DMS79 (cell line): ENCODE measurements at regions not wholly inside any gene's neighbourhood (a gene's known extent, or its start where the extent isn't known, plus 50 kb on each side); places are given as distances from the start of the nearest gene placed in this dataset.

Experiments
- DNase-seq: peaks from one replicate; lab custom pipeline; 2025; lab: John Stamatoyannopoulos, UW

DNA sequence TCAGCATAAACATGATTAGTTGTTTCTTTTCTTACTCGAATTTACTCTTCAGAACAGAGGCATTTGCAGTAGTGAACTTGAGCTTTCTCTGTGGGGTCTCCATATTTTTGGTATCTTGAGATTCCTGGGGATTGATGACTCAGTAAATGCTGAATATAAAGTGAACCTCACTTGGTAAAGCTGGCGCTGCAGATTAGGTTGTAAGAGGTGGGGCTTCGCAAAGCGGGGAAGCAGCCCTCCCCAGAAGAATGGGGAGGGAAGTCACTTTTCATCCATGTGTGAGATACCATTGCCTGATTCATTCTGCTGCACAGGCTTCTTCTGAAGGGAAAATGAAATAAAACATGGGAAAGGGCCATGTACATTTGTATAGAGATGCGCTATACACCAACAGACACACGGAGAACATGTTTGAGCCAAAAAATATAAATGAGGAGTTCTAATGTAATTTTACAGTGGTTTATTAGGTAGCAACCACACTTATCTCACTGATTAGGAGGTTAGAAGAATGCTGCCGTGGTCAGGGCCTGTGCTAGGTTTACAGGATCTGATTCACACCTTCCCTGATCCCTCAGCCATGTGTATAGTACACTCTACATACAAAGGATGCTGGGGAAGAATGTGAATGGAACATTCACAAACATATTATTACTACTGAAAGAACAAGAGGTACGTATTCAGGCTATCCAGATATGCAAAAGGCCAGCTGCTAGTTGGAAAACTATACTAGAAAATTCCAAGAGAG, 63.5 kb downstream of the DNTTIP2 start:
- DNase-seq, result no peak

DNA sequence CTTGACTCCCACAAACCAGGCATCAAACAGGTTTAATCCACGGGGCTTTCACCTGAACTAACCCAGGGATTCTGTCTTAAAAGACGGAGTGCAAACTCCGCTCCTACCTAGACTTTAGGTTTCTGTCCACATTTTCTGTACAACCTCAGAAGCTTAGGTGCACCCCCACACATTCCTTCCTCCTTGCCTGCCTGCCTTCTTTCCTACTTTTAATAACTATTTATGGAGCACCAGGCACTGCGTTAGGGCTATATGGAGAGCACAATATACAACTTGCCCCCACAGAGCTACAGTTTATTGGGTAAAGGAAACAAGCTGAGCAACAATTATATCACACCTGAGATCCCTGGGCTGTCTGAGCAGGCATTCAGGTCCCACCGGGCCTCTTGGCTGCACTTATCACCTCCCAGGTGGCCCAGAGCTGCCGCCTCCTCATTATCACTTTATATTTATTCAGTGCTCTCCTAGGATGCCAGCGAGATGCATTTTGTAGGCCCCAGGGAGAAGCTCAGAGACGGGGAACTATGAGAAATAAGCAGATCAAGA, 64.1 kb downstream of the DNTTIP2 start:
- DNase-seq, result no peak

DNA sequence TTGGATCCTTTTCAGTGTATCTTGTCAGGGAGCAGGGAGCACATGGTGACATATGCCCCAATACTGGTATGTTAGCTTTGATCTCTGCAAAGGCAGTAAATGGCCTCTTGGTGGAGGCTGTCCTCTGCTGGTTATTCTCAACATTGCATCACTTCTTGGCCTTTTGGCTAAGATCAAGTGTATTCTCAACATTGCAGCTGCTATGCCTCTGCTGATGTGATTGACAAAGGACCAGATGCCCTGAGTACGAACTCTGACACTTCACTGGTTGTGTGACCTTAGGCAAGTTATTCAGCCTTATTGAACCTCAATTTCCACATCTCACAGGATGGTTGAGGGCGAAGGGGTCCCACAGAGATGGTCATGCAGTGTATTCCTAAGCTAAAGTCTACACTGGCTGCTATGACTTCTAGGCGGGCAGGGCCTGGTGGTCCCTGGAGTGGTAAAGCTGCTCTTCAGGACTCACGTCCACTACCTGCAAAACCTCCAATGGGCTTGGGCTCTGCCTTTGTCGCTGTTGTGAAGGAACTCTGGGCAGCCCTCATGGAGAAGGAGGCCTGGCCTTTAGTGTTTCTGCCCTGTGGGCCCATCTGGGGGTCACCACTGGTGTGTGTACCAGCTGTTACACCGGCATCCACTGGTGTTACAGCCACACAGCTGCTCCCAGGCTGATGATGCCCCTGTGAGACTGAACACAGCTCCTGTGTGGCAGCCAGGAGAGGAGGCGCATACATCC, 64.8 kb downstream of the DNTTIP2 start:
- DNase-seq, result peak; percentile 20

DNA sequence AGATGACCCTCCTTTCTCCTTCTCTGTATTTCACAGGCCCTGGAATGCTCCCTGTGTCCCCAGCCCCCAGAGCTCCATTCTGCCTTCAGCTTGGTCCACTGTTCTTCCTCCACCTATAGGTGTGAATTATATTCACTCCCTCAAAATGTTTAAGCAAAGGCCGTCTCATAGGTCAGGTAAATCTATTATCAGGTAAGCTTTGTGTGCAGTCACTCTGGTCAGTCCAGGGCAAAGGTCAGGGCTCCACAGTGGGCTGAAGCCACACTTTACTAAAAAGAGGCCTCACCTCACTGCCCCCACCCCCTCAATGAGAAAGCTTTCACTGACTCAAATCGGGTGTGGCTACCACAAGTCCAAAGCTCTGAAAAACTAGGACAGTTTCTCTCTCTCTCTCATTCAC, 65.9 kb downstream of the DNTTIP2 start:
- DNase-seq, result no peak

DNA sequence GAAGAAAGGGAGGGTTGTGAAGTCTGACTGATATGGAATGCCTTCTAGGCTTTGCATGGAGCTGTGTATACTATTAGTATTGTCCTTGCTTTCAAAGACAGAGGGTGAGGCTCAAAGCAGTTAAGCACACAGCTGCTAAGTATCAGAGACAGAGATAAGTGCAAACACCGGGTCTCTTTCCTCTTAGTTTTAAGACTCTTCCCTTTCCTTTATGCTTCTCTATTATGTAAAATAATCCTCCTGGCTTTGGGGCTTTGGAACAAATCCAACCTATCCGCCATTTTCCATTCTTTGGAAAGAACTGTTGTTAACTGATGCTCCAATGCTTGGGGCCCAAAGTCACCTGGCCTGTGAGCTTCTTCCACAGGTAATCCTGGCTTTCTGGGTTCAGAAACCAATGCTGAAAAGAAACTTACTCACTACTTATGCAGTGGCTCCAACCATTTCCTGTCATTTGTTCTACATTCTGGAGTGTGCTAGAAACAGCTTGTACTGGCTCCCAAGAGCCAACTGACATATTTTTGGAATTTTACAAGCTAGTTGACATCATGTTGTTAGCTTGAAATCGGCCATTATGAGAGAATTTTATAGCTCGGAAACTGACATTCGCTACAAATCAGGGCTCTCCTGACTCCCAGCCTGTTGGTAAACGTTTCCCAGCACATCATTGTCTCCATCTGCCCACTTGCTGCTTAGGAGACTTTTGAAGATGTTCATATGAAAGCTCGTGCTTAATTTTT, 67.5 kb downstream of the DNTTIP2 start:
- DNase-seq, result no peak

DNA sequence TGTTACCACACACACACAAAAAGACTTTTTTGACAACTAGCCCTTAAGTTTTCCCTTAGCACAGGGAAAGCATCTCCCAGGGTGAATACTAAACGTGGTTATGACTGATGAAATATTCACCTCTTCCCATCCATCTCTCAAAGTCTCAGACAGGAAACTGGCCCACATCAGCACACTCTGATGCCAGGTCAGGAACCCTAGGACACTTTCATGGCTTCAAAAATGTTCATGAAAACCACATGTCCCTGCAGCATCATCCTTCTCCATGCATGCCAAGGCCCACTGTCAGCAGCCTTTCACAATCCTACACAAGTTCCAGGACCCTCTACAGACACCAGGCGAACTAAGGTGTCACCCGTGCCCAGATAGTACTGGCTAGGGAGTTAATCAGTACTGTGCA, 68.7 kb downstream of the DNTTIP2 start:
- no peak for DNase-seq

DNA sequence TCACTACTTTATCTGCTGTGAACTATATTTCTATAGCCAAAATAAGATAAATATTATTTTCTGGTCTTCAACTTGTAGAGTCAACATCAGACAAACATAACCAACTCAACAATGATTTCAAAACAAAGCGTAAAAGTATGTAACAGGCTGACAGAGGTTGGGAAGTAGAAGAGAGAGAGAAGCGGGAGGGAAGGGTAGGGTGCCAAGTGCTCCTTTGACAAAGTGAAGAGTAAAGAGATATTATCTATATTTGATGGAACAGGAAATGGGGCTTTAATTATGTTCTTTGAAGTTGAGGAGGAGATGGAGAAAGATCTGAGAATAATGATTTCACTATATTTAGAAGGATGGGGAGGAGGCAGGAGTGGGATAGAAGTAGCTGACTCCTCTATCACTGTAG, 70.1 kb downstream of the DNTTIP2 start:
- no peak for DNase-seq

DNA sequence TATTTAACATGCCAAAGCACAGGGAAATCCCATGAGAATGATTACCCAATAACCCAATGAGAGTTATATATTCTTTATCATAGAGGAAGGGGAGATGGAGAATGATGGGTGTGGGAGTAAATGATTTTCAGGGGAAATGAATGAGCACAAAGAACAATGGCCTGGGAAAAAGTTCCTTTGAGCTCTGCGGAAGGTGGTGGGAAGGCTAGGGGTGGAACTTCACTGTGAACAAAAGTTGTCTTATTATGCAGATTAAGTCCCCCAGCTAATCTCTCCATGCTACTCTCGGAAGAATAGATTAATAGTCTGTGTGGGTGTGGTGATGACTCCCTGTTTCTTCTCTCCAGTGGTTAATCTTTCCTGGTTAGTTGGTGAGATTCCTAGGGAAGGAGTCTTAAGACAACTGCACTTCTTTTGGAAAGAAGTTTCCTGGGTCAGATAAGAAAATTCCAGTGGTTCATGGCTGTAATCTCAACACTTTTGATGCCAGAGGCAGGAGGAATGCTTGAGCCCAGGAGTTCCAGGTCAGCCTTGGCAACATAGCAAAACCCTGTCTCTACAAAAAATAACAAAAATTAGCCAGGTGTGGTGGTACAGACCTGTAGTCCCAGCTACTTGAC, 71.6 kb downstream of the DNTTIP2 start:
- no peak for DNase-seq

DNA sequence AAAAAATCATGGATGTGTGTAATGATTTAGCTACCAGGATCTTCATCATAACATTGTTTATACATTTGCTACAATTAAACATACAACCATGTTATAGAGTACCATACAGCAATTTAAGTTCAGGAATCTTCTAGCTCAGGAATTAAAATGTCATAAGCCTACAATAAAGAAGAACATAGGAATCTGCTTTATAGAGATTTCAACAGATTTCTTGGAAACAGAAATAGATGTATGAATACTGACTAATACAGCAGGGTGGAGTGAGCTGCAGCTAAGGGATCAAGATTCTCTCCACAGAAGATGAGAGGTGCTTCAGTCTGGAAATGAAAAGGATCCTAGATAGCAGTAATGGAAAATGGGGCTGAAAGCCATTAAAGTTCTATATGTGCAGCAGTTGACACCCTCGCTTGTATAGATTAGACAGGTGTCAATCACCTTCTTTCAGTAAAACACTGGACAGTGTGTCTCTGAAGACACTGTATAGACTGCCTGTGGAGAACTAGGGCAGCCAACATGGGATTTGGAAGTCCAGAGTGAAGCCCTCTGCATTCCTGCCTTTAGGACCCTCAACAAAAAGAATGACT, 73.9 kb downstream of the DNTTIP2 start:
- DNase-seq, result no peak

DNA sequence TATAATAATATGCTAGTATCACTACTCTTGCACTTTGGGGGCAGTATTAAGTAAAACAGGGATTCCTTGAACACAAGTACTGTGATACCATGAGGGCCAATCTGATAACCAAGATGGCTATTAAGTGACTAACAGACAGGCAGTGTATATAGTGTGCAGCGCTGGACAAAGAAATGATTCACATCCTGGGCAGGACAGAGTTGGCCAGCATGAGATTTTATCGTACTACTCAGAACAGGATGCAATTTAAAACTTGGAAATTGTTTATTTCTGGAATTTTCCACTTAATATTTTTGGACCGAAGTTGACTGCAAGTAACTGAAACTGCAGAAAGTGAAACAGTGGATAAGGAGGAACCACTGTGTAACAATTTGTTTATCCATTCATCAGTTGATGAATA, 74.6 kb downstream of the DNTTIP2 start:
- no peak for DNase-seq

DNA sequence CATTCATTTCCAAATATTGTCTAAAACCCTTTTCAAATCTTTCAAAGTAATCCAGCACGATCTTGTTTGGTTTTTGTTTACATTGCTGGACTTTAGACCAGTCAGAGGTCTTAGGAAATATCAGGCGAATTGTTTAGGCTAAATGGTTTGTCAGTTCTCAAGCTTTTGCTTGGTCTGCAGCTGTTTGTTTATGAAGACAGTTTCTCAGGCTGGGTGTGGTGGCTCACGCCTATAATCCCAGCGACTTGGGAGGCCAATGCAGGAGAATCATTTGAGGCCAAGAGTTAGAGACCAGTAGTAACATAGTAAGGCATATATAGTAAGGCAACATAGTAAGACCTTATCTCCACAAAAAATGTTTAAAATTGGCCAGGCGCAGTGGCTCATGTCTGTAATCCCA, 77.5 kb downstream of the DNTTIP2 start:
- DNase-seq, result no peak

DNA sequence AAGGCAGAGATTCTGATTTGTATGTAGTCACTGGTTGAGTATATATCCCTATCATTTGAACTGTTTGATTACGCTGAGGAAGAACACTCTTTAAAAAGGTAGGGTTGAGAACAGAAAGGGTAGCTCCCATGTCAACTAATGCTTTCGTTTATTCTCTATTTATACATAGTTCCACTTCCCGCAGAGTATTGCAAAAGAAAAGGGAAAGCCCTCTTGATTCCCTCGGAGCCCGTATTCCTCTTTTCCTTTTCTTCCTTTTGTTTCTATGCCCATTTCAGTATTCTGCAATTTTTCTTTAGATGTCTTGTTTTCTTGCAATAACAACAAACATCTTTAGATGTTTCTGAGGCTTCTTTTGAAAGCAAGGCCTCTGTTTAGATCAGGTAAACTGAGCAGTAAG, 78.2 kb downstream of the DNTTIP2 start:
- no peak for DNase-seq

DNA sequence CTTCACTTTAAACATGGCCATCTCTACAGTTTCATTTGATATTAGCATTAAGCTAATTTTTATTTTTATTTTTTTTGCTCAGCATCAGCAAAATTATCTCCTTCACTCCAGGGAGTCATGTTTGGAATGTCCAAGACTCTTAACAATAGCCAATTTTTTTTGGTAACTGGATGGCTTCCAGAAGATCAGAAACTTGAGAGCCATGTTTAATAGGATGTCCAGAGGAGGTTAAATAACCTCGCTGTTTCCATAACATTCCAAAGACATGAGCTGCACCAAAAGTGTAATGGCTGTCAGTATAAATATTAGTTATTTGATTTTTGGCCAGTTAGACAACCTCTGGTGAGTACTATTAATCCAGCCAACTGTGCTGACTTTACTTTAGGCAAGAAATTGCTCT, 80.7 kb downstream of the DNTTIP2 start:
- DNase-seq, result no peak

DNA sequence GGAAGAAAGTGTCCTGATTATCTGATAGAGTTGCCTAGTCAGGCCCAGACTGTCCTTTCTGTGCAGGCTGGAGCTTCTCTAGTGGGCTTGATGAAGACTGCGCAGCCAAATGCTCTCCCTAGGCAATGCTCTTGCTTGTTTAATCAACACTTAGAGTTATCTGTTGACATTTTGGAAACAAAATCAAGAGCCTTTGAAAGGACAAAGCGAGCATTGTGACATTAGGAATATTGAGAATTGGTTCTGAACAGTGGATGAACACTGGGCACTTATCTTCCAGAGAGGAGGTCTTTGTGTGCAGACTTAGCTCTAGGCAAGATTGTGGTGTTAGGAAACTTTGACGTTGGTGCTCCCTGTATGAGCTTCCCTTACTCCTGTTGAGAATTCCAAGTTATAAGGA, 94.5 kb downstream of the DNTTIP2 start:
- no peak for DNase-seq

DNA sequence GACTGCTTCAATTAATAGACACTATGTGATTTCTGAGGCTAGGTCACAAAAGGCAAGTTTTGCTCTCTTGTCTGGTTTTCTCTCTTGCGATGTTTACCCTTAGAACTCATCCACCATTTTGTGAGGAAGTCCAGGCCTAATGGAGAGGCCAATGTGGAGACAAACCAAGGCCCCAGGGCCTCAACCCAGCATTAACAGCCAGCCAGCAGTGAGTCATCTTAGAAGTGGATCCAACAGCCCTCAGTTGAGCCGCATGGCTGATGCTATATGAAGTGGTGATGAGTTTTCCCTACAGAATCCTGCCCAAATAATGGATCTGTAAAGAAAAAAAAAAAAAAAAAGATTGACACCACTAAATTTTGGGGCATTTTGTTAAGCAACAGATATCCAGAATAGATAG, 95.1 kb downstream of the DNTTIP2 start:
- DNase-seq, result no peak

DNA sequence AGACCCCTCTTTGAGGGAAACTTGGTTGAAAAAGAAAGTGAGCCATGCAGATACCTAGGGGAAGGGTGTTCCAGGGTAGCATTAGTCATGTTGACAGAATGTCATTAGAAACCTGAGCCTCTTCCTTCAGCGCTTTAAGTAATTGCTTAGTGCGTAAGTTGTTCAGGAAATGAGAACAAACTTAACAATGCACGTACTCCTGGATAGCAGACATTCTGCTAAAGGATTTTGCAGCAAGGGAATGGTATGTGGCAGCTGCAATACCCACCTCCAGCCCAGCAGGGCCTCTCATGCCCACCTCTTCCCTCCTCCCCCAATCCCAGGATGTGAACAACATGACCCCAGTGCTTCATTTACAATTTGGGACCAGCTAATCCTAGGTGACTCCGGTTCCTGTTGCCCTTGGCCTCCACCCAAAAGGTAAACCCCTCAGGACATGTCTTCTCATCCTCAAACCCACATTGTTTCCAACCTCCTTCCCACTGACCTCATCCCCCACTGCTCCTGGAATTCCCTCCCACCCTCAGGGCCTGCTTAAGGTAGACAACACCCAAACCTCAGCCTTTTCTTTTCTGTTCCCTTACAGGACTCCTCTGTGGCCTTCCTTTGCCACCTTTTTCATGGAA, 98.0 kb upstream of the BCAR3 start:
- DNase-seq, result no peak

DNA sequence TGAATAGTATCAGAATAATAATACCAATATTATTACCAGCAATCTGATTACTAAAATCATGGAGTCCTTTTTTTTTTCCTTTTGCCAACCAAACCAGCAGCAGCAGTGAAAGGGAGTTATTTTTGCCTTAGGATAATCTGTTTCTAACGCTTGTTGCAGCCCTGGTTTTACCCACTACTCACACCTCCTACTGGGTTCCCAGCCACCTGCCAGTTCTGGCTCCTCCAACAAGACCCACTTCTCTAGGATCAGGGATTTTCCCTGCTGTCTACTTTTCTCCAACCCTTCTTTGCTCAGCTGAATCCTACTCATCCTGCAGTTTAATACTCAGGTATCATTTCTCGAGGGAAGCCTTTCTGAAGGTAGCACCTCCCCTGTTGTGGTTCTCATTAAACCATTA, 96.8 kb upstream of the BCAR3 start:
- no peak for DNase-seq

DNA sequence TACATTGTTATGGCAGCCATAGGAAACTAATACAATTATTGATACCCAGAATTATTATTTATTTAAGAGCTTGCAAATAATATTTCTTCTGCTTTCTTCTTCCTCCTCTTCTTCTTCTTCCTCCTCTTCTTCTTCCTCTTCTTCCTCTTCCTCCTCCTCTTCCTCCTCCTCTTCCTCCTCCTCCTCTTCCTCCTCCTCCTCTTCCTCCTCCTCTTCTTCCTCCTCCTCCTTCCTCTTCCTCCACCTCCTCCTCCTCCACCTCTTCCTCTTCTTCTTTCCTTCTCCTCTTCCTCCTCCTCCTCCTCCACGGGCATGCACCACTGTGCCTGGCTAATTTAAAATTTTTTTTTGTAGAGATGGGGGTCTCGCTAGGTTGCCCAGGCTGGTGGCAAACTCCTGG, 95.6 kb upstream of the BCAR3 start:
- no peak for DNase-seq

DNA sequence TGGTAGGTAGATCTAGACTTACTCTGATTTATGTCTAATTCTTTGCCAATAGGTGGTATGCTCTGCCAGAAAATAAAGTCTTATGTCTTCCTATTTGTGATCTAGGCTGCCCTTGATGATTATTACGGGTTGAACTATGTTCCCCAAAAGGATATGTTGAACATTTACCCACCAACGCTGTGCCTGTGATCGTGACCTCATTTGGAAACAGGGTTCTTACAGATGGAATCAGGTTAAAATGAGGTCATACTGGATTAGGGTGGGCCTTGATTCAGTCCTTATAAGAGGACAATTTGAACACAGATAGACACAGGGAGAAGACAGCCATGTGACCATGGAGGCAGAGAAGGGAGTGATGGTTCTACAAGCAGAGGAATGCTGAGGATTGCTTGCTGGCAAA, 95.1 kb upstream of the BCAR3 start:
- DNase-seq, result no peak

DNA sequence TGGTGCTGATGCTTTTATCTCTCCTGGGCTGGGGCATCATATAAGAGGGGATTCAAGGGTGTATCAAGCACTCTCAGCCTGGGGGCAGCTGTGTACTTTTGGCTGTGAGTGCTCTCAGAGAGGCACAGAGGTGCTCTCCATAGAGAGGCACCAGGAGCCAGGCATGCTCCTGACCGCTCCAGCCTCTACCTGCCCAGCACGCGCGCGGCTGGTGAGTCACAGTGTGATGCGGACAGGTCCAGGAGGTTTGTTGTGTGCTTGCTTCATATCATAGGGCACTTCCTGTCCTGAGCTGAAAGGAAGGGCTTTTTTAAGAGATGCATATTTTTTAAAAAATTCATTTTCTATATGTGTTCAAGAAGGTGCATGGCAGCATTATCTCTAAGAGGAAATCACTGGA, 93.6 kb upstream of the BCAR3 start:
- DNase-seq, result peak; percentile 91

DNA sequence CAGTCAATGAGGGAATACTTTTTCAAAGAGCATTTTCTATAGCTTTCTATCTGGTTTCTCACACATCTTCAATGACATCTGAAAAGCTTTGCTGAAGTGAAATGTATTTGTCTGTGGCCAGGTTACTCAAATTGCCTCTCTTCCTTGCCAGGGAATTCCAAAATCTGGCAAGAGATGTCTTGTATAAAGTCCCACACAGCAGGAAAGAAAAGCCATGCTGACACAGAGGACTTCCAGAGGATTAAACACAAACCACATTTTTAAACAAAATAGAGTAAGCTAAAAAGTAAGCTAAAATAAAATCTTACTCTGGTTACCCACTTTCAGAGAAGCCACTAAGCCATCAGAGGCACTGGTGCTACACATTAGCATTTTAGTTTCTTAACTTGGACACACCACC, 93.1 kb upstream of the BCAR3 start:
- peak; percentile 31 for DNase-seq
